ENCODE measurements at regions not wholly inside any gene's neighbourhood (a gene's known extent, or its start where the extent isn't known, plus 50 kb on each side); places are given as distances from the start of the nearest gene placed in this dataset.

GRCh38 chr1:190564117-190564516 is 86.5 kb upstream of the BRINP3 start:
- no peaks in the 10 kb centered on the region for H3K36me3 ChIP-seq (replicated peaks in 1 of 2; ENCODE audit: control insufficient read depth in 1 of 2, insufficient read depth in 2 of 2, low read length in 2 of 2)
- ChIA-PET CTCF (ENCODE audit: low intra/inter-chr PET ratio, low total read pairs) (no interaction called here), POLR2A (no interaction called here)
- in situ Hi-C loops (cut with HindIII; ENCODE audit: extremely low pct_ligation_motif_present, low pct_unique_long_range_greater_than_20kb) (no loop called here), intact Hi-C loops (cut with micrococcal nuclease; ENCODE audit: unreplicated experiment) (no loop called here)
- H3K4me2 ChIP-seq (ENCODE audit: low read depth, low read length): no peak overlapping the region
- H2AFZ ChIP-seq (ENCODE audit: low read length): no peak overlapping the region
- ATAC-seq (no peak), FAIRE-seq (no peak), DNase-seq (ENCODE audit: low spot score) (no peak)
- WGBS (ENCODE audit: low lambda C conversion rate): 17% methylated on average over 2 of the region's 2 CpGs
- no peak overlapping the region for H3K9ac ChIP-seq (ENCODE audit: insufficient read depth, low read depth, low read length)
- H3K79me2 ChIP-seq (ENCODE audit: insufficient read depth, low read length): no peaks in the 10 kb centered on the region
- BruUV-seq (replicated peaks): no TSS peak
- no peaks in the 10 kb centered on the region for H3K27me3 ChIP-seq (ENCODE audit: control insufficient read depth in 1 of 2, insufficient read depth in 2 of 2, low read length in 2 of 2)
- no peaks in the 10 kb centered on the region for H3K4me1 ChIP-seq (ENCODE audit: insufficient read depth, low read length)
- H3K4me3 ChIP-seq (replicated peaks in 1 of 3; ENCODE audit: insufficient read depth in 1 of 3, low read depth in 2 of 3, low read length in 3 of 3): no peak overlapping the region
- H3K9me3 ChIP-seq (ENCODE audit: low read length): no peaks in the 10 kb centered on the region
- H4K20me1 ChIP-seq (ENCODE audit: insufficient read depth, low read length): no peaks in the 10 kb centered on the region
- no peak overlapping the region for H3K27ac ChIP-seq (ENCODE audit: extremely low read length, insufficient read depth, low read length)
- TF ChIP-seq TRAFD1 (CRISPR knock-in tag; IDR thresholded peaks at IDR 0.05; ENCODE audit: borderline replicate concordance) (no peak), ZNF570 (CRISPR knock-in tag; IDR thresholded peaks at IDR 0.05; ENCODE audit: borderline replicate concordance) (no peak), NFKBIZ (CRISPR knock-in tag; IDR thresholded peaks at IDR 0.05) (no peak), CSRNP1 (CRISPR knock-in tag; IDR thresholded peaks at IDR 0.05) (no peak), KAT7 (CRISPR knock-in tag; IDR thresholded peaks at IDR 0.05; ENCODE audit: borderline replicate concordance) (no peak), ZNF576 (CRISPR knock-in tag; IDR thresholded peaks at IDR 0.05) (no peak), E2F2 (CRISPR knock-in tag; IDR thresholded peaks at IDR 0.05; ENCODE audit: borderline replicate concordance) (no peak), E2F1 (CRISPR knock-in tag; IDR thresholded peaks at IDR 0.05) (no peak), ZBED4 (CRISPR knock-in tag; IDR thresholded peaks at IDR 0.05; ENCODE audit: borderline replicate concordance) (no peak), ZFY (CRISPR knock-in tag; IDR thresholded peaks at IDR 0.05) (no peak), TCF7 (IDR thresholded peaks at IDR 0.05; ENCODE audit: low read depth) (no peak), TFDP2 (CRISPR knock-in tag; IDR thresholded peaks at IDR 0.05) (no peak), ZNF75D (CRISPR knock-in tag; IDR thresholded peaks at IDR 0.05; ENCODE audit: borderline replicate concordance) (no peak), AHR (CRISPR knock-in tag; IDR thresholded peaks at IDR 0.05) (no peak)

Measured in HepG2 (cell line).